ENCODE measurements at regions not wholly inside any gene's neighbourhood (a gene's known extent, or its start where the extent isn't known, plus 50 kb on each side); places are given as distances from the start of the nearest gene placed in this dataset.
A peak's percentile ranks its signal among the peaks of the same experiment; 100 is the strongest.

GRCh38 chr10:58885146-58885545 lies 291.3 kb upstream of the PHYHIPL start:
- DNase-seq: no peak

DNA sequence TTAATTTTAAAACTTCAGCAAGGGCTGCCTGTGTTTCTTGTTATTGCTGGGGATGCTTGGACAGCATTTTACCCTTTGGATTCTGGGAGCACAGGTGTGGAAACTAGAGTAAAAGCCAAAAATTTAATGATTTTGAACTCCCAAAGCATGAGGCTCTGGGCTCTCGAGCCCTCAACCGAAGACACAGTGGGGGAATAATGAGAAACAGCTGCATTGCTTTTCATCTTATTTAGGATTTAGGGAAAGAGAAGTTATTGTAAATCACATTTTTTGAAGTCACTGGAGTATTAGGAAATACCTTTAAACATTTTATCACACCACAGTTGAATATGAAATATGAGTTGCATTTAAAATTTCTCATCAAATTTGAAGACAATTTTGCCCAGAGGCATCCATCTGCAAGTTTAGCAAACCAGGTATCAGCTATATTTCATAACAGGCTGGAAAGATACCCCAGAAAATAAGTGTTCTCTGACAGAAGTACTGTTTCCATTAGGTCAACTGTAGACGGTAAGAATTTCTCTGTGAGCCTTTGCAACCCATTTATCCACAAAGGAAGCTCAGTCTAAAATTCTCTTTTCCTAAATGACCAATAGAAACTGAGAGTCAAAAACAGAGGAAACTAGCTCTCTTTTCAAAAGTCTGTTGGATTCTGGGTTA lies 290.6 kb upstream of the PHYHIPL start:
- DNase-seq: no peak

- no peak for DNase-seq
These were observed 290.0 kb upstream of the PHYHIPL start for GRCh38 chr10:58886406-58886805.

- DNase-seq: no peak
These were observed 289.0 kb upstream of the PHYHIPL start for GRCh38 chr10:58887474-58887873.

GRCh38 chr10:58888957-58889356 lies 287.5 kb upstream of the PHYHIPL start:
- no peak for DNase-seq

- DNase-seq: peak; percentile 51
These were observed 284.4 kb upstream of the PHYHIPL start for GRCh38 chr10:58892031-58892531.

DNA sequence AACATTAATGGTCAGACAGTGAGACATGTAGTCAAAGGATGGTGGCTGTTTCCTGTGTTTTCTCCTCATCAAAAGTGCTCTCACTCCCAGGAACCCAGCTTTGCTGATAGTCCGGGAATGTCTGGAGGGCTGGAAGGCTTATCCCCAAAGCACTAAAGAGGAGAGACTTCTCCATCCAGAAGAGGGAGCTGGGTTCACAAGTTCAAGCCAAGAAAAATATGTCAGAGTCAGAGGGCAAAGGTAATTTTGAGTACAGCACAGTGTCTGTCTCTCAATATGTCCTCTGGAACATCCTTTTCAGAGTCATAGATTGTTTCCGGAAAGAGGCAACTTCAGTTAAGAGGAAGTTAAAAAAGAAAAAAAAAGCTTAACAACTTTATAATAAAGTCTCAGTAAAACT lies 281.5 kb upstream of the PHYHIPL start:
- DNase-seq: no peak

- DNase-seq: no peak
These were observed 280.2 kb upstream of the PHYHIPL start for GRCh38 chr10:58896229-58896628.

DNA sequence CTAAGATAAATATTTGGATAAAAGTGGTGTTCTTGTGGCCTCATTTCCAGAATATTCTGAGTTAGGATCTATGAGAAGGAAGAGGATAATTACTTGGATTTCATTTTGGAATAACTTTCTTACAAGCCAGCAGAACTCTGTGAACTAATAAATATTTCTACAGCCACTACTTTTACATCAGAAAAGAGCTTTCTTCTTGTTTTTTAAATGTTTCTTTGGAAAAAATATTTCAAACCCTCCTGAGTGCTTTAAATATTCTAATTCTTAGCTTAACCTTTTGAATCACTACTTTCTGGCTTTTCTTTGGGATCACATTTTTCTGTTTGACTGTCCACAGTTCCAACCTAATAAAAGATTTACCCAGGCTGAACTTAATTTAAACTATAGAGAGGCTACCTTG lies 279.2 kb upstream of the PHYHIPL start:
- DNase-seq: no peak

DNA sequence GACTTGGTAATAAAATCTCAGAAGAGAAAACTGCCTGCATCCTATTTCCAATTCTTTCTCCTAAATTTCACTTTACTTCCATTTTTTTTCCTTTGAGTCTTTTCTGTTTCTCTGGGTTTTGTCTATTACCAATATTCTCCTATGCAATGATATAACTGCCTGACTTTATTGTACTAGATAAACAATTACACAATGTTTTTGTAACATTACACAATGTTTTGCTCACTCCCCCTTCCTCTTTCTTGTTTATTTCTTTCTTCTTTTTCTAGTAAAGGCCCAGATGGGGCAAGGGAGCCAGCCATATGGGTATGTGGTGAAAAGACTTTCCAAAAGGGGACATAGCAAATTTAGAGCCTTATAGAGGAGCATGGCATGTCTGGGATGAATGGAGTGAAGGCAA lies 278.7 kb upstream of the PHYHIPL start:
- no peak for DNase-seq

DNA sequence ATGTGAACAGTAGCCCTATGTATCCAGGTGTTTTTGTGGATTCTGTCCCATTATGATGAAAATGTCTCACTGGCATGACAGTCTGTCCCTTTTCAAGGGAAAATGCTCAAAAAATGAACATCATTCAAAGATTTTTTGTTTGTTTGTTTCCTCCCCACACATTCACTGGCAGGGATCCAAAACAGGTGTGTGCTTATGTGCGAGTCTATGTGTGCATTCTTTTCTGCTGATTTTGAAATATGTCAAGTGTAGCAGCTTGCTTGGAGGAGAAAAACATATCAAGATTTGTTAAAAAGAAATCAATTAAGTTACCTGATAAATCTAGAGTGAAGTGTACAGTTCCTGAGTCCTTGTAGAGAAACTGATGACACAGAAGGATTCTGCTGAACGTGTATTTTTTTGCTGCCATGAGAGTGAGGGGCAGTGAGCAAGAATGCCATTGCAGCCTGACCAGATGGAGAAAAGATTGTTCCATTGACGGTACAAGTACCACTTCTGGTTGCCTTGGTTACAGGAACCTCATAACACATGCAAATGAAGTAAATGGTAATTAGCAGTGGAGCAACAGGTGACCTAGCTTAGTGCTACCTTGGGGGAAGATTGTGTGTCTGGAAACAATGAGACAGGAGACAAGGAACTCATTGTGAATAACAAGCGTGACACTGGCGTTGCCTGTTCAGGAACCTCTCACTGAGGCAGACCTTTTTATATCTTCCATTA lies 277.4 kb upstream of the PHYHIPL start:
- DNase-seq: no peak

DNA sequence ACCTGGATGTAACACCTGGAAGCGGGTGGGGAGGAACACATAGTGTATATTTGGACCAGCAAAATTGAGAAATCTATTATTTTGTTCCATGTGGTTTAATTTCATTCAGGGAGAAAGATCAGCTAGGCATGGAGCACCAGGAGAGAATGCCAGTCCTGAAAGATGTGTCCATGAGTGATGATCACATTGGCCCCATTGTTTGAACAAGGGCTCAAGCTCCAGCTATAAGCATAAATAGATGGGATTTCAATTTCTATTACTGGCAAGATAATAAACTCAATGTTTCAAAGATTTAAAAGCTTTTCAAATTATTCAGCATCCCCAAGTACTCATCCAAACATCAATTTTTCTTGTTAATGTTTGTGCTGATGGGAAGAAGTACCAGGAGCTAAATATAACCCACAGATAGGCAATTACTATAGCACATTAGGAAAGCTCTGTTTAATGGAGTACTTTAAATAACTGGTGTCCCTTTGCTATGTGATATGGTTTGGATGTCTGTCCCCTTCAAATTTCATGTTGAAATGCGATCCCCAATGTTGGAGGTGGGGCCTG lies 275.3 kb upstream of the PHYHIPL start:
- no peak for DNase-seq

DNA sequence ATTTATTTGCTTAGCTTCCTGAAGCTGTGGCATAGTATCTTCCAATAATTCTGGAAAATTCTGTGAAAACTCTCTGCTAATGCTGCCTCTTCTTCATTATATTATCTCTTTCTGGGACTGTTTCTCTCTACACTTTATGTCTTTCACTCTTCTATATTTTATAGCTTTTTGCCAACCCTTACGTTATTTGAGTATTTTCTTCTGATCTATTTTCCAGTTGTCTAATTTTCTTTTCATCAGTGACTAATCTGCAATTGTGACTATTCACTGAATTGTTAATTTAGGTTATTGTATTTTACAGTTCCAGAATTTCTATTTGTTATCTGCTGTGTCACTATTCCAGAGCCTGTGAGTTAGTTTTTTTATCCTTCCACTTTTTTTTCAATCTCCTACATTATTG lies 273.4 kb upstream of the PHYHIPL start:
- DNase-seq: no peak

GRCh38 chr10:58909881-58910280 lies 266.6 kb upstream of the PHYHIPL start:
- DNase-seq: no peak

- DNase-seq: no peak
These were observed 262.7 kb upstream of the PHYHIPL start for GRCh38 chr10:58913717-58914116.

- no peak for DNase-seq
These were observed 257.6 kb upstream of the PHYHIPL start for GRCh38 chr10:58918887-58919286.

DNA sequence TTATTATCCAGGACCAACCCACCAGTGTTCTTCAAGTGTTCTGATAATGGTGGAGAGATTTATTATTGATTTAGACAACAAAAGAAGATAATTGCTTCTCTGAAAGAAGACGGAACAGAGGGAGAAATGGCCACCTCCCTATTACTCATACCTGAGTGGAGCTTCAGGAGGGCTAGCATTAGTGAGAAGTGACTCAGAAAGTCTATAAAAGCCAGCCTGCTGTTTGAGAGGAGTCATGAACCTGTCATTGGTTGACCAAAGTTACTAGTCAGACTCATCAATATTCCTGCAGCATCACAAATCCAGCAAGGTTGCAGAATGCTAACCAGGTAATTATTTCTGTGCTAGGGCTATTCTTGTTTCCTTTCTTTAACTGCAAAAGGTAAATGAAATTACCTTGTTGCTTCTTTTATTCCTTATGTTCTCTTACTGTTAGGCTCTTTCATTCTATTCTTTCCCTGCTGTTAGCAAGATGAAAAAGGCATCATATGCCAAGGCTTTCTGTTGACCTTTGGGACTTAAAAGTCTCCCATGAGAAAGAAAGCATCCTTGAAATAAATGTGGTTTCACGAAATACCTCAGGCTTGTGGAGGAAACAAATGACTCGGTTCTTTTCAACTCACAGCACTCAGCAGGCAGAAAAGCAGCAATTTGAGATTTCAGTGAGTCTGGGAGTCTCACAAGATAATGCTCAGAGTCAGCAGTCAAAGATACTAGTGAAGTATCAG lies 256.4 kb upstream of the PHYHIPL start:
- DNase-seq: no peak

GRCh38 chr10:58920655-58921003 lies 255.8 kb upstream of the PHYHIPL start:
- DNase-seq: no peak

GRCh38 chr10:58921421-58921855 lies 255.0 kb upstream of the PHYHIPL start:
- no peak for DNase-seq

DNA sequence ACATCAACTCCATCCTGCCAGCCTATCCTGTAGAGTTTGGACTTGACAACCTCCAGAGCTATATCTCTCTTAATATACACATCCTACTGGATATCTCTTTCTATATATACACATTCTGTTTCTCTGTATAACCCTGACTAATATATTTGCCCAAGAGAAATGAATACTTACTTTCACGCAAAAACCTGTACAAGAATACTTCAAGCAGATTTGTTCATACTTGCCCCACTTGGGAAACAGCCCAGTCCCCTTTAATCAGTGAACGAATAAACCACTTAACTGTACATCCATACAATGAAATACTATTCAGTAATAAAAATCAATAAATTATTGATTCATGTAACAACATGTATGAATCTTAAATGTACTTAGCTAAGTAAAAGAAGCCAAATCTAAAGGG lies 251.1 kb upstream of the PHYHIPL start:
- no peak for DNase-seq

DNA sequence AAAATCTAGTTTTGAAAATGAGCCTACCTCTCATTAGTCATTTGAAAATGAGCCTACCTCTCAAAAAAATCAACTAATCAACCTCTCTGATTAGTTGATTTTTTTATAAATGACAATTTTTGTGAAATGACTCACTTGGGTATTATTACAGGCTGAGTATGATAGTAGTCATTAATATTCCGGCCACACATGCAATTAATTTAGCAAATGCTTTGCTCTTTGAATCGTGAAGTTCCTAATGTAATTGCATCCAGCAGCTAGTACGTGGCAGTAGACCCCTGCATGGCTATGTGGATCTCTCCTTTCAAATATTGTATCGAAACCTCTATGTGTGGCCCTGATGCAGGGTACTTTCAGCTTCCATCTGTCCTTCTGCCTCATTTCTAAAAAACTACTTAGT lies 245.9 kb upstream of the PHYHIPL start:
- DNase-seq: no peak

DNA sequence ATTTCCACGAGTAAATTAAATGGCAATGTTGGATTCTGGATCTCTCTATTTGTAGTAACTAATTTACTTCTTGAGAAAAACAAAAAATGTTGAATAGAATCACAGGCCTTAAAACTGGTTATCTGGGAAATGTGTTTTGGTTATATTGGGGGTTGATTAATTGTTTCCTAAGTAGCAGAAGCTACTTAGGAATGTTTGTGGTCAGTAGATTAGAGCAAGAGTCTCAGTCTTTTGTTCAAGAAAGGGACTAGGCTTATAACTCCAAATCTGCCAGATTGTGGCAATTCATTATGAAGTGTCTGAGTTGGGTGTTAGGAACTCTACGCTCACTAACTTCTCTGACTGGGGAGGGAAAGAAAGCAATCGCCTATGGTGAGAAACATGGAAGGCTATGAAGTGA lies 244.3 kb upstream of the PHYHIPL start:
- no peak for DNase-seq

DNA sequence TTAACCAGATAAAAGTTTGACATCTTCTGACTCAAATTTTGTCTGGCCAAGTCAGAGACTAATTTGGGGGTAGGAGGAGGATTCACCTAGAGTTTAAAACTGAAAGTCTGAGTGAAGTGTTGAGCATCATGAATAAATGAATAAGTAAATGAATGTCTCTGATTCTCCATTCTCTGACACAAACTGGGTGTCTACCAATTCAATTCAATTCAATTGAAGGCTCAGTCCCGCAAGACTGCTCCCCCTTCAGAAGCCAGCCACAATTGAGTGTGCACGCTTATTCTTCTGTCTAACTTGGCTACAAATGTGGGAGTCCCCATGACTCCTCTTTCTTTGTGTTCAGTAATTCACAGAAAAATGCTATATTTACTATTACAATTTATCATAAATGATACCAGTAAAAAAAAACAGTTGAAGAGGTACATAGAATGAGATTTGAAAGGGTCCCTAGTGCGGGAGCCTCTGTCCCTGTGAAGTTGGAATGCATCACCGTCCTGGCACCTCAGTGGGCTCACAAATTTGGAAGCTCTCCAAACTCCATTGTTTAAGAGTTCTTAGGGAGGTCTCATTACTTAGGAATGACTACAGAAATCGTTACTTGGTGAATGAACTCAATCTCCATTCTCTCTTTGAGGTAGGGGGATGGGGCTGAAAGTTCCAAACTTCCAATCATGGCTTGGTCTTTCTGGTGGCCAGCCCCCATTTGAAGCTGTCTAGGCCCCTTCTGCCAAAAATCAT lies 243.7 kb upstream of the PHYHIPL start:
- DNase-seq: no peak

All from right forelimb (tissue), 1 donor.